Keratinocyte (primary cell): ENCODE measurements at regions not wholly inside any gene's neighbourhood (a gene's known extent, or its start where the extent isn't known, plus 50 kb on each side); places are given as distances from the start of the nearest gene placed in this dataset.
"Not testable (repeated sequence)": the region's sequence is repeated elsewhere in the genome, so short reads cannot be mapped to it uniquely, and the experiment has no call there.

Experiments
- CTCF ChIP-seq, 3 experiments: IDR thresholded peaks in 1 of 3; conservative IDR thresholded peaks in 1 of 3; optimal IDR thresholded peaks in 1 of 3; 2 replicates in 2 of 3; 3 replicates in 1 of 3; pipeline versions ENCODE3 to v1.5.1; 2011; ENCODE audit warnings: low read length in 3 of 3, mild to moderate bottlenecking in 3 of 3, moderate library complexity in 2 of 3, control low read depth in 1 of 3, inconsistent platforms in 1 of 3; ENCODE audit not compliant: insufficient read depth in 2 of 3; ENCODE audit errors: extremely low read depth in 1 of 3
- EZH2 ChIP-seq: IDR thresholded peaks from one replicate; pipeline ENCODE4 v1.6.1; 2012; ENCODE audit warnings: inconsistent platforms, mild to moderate bottlenecking, low read length, moderate library complexity

GRCh38 chr3:163361357-163361878, 1716.9 kb downstream of the SI start:
- TF ChIP-seq EZH2; CTCF (optimal IDR thresholded peaks at IDR 0.05 in 1 of 3, IDR thresholded peaks at IDR 0.05 in 1 of 3, conservative IDR thresholded peaks at IDR 0.05 in 1 of 3; ENCODE audit: extremely low read depth in 1 of 3, insufficient read depth in 2 of 3, low read length in 3 of 3): not testable (repeated sequence)
